ELF-1 (cell line): ENCODE measurements at regions not wholly inside any gene's neighbourhood (a gene's known extent, or its start where the extent isn't known, plus 50 kb on each side); places are given as distances from the start of the nearest gene placed in this dataset.
"Not testable (repeated sequence)": the region's sequence is repeated elsewhere in the genome, so short reads cannot be mapped to it uniquely, and the experiment has no call there.

Source experiments
- DNase-seq: peaks from one replicate; pipeline ENCODE4 v3.0.0-alpha.2; 2016; ENCODE audit warnings: low read depth, low spot score

DNA sequence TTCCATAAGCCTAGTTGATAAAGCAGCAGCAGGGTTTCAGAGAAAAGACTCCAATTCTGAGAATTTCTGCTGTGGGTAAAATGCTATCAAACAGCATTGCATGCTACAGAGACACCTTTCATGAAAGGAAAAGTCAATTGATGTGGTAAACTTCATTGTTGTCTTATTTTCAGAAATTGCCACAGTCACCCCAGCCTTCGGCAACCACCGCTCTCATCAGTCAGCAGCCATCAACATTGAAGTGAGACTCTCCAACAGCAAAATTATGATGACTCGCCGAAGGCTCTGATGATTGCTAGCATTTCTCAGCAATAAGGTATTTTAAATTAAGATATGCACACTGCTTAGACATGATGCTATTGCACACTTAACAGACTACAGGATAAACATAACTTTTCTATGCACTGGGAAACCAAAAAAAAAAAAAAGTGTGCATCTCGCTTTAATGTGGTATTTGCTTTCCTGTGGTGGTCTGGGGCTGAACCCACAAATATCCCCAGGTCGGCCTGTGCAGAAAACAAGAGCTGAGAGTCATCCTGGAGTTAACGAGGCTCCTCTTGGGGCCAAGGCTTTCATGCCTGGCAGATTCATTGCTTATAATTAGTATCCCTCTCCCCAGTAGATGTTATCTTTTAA is 192.1 kb downstream of the CTTN start:
- DNase-seq, result no peak

DNA sequence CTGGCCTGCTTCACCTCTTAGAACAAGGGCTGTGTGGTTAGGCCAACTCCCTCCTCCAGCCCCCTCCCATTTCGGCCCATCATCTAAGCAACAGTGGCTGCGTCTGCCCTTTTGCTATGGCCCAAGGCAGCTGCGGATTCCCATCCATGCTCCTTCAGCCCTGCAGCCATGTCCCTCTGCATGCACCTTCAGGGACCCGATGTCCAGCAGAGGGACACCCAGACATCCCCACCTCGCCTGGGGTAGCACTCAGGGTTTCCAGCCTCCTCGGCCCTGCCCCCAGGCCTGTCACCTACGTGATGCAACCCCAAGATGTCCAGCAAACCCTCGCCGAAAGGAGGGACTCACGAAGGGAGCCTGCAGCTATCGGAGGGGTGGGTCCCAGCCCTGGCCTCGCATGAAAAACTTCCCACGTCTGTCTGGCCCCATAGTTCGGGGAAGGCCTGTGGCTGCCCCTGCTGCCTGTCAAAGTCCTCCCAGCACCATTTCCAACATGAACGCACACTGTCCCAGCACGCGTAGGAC is 194.4 kb downstream of the CTTN start:
- no peak for DNase-seq

DNA sequence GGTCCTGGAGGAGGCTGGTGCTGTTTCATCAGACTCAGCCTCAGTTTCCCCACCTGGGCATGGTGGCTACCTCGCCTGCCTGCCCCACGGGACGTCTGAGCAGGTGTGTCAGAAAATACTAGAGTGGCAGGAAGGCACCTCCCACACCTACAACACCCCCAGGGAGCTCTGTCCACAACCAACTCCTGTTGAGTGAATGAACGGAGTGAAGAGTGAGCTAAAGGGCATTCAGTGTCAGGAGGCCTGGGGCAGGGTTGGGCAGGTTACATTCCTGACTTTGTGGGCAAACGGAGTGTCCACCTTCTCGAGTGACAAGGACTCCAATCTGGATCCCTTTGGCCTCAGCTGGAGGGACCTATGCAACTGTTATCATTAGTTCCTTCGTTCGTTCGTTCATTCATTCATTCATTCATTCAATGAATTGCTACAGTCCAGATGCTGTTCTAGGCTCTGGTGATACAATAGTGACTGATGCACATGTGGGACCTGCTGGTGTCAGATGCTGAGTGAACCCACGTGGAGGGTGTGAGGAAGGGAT is 195.2 kb downstream of the CTTN start:
- no peak for DNase-seq

DNA sequence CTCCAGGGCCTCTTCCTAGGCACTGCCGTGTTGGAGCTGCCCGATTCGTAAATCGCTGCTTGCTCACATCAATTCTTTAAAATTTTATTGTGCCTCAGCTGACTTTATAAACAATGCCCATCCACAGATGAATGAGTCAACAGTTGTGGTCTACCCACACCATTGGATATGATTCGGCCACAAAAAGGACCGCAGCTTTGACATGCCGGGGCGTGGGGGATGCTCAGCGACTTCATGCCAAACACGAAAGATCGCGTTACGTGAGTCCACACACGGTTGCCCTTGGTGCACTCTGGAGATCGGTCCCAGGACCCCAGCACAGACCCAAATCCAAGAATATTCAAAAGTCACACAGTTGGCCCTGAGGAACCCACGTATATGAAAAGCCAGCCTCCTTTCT is 195.7 kb downstream of the CTTN start:
- DNase-seq, result no peak

DNA sequence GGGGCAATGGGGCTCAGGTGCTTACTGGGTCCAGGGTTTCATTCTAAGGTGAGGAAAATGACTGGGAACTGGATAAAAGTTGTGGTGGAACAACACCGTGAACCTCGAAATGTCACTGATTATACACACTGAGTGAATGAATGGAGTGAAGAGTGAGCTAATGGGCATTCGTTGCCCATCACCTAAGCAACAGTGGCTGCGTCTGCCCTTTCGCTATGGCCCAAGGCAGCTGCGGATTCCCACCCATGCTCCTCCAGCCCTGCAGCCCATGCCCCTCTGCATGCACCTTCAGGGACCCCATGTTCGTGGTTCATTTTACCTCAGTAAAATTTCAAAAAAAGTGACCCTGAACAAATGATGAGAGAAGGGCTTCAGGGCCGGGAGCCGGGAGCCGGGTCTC is 196.3 kb downstream of the CTTN start:
- DNase-seq, result no peak

DNA sequence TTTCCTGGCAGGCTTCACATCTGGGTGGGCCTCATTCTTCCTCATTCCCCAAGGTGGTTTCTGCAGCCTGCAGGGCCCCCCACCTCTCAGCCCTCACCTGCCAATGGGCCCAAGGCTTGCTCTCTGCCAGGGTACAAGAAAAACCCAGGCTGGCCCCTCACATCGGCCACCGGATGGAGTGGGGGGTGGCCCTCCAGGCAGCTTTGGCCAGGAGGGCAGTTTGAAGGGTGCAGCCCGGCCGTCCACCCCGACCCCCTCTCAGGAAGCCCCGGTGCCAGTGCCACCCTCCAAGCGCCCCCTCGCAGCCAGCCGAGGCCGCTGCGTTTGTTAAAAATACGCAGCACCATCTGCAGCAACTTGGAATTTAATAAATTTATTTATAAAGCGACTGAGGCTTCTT is 196.7 kb downstream of the CTTN start:
- no peak for DNase-seq

DNA sequence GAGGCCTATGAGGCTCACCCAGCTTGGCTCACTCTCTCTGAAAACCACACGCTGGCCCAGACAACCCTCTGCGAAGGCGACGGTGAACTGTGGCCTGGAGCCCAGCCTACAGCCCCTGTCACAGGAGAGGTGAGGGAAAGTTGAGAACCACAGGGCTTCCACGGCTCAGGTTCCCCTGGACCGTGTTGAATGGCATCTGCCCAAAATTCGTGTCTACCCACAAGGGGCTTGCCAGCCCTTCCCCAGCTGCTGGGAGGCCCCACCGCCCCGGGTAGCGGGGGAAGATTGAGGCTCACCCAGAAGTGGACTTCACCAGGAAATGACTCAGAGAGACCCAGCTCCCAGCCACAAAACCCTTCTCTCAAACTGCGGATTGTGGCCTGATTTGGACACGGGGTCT is 197.1 kb downstream of the CTTN start:
- no peak for DNase-seq

DNA sequence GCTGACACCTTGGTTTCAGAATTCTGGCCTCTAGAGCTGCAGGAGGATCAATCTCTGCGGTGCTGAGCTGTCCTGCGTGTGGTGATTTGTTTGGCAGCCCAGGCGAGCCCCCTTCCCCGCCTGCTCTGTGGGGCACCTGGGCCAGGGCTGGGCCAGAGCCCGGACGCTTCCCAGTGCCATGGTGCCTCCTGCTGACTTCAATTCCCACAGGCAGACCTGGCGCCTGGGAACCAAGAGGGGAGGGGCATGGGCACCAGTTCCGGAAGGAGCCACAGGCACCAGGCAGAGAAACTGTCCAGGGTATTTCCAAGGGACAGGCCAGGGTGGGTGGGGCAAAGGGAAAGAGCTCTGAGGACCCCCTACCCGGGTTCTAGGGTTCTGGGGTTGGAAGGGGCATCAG is 197.8 kb downstream of the CTTN start:
- no peak for DNase-seq

DNA sequence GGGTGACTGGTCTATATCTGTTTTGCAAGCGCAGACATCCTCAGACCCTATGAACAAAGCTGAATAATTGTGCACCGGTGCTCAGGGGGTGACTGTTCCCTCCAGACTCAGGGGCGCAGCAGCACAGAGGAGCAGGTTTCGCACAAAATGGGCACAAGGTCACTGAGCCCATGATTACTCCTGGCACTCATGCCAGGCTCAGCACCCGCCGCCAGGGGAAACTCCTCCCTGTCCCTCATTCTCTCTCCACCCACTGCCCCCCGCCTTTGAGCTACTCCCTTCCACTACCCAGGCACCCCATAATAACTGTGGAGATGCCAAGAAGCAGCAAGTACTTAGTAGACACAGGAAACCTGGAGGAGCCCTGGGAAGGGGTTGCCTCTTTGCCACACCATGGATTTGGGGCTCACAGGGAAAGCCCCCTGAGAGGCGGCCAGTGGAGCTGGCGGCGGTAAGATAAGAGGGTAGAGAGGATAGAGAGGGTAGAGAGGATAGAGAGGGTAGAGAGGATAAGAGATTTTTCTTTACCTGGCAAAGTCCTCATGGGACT is 198.8 kb downstream of the CTTN start:
- DNase-seq, result no peak

DNA sequence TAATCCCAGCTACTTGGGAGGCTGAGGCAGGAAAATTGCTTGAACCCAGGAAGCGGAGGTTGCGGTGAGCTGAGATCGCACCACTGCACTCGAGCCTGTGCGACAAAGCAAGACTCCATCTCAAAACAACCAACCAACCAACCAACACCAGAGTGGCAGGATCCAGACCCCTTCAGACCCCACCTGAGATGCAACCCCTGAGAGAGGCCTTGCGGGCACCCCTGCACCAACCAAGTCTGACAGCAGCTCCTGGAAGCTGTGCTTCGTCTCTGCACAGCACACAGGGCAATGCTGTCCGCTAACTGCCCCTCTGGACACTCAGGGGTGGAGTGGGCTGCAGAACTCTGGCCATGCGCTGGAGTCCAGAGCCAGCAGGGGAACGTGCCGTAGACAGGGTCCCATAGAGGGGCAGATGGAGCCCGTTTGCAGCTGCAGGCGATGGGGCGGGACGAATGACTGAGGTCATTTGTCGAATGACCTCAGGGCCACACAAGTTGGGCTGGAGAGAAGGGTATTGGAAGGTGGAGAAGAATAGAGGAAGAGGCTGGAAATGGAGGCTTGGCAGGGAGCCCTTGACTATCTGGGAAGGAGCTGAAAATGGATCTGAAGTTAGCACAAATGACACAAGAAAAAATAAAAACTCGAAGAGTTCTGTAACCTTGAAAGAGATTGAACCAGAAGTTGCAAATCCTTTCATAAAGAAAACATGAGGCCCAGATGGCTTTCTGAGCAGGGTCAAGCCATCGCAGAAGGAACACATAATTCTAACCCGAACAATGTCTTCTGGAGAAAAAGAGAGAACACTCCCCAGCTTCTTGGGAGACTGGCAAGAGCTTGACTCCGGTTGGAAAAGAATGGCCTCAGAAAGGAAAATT is 199.7 kb downstream of the CTTN start:
- DNase-seq, result no peak

DNA sequence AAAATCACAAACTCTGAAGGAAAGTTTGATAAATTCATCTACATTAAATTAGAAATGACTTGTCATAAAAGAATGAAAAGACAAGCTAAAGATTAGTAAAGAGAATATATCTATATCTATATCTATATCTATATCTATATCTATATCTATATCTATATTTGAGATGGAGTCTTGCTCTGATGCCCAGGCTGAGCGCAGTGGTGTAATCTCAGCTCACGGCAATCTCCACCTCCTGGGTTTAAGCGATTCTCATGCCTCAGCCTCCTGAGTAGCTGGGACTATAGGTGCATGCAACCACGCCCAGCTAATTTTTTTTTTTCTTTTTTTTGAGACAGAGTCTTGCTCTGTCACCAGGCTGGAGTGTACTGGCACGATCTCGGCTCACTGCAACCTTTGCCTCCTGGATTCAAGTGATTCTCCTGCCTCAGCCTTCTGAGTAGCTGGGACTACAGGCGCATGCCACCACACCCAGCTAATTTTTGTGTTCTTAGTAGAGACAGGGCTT is 202.6 kb downstream of the CTTN start:
- DNase-seq, result not testable (repeated sequence)

DNA sequence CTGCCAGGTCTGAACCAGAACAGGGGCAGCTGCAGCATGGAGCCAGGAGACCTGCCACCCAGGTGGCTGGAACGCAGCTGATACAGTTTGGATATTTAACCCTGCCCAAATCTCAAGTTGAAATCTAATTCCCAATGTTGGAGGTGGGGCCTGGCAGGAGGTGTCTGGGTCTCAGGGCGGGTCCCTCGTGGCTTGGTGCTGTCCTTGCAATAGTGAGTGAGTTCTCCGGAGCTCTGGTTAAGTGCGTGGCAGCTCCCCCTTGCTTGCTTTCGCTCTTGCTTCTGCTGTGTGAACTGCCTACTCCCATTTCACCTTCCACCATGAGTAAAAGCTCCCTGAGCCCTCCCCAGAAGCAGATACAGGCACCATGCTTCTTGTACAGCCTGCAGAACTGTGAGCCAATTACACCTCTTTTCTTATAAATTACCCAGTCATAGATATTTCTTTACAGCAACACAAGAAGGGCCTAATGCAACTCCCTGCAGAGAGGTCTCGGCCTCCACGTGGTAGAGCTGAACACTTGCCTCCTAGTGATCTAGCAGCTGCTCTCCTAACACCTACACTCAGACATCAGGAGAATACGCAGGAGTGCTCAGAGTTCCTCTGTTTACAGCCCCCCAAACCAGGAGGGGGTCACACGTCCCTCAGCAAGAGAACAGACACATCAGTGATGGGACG is 203.7 kb downstream of the CTTN start:
- no peak for DNase-seq

DNA sequence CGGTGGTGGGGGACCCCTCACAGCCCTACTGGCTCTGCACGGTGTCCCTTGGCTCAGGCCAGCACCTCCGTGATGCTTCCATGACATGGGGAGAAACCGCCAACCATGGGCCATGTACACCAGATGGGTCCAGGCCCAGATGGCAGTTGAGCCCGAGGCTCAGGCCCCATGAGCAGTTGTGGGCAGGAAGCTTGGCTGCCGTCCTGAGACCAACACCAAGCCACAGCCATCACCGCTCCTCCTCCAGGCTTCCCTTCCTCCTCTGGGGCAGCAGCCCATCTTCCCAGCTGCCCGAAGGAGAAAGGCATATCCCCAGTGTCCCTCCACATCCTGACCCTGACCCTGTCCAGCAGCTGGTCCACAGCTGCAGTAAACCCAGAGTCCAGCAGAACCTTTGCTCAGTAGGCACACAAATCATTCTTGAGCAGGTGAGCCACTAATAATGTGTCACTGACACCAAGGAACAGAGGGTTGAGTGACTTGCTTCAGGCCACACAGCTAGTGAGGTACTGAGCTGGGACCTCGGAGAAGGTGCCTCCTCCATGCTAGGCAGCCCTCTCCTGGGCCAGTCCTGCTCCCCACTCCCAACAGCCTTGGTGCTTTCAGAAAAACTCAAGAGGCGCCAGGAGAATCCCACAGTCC is 204.9 kb downstream of the CTTN start:
- no peak for DNase-seq

DNA sequence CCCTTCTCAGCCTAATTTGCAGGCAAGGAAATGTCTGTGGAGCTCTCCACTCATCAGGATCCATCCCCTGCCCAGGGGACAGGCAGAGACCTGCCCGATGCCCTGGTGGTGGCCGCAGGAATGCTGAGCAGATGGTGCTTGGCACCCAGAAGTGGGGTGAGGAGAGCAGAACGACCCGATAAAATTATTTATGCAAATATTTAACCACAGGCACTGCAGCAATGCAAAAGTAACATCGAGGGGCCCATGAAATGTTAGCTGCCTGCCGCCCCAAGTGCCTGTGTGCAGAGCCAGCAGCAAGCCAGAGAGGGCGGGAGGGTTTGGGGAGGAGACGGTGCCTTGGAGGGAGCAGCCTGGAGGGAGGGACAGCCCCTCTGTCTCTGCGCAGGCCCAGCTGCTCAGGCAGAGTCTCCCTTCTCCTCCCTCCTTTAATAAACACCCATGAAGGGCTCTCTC is 205.5 kb downstream of the CTTN start:
- DNase-seq, result no peak

DNA sequence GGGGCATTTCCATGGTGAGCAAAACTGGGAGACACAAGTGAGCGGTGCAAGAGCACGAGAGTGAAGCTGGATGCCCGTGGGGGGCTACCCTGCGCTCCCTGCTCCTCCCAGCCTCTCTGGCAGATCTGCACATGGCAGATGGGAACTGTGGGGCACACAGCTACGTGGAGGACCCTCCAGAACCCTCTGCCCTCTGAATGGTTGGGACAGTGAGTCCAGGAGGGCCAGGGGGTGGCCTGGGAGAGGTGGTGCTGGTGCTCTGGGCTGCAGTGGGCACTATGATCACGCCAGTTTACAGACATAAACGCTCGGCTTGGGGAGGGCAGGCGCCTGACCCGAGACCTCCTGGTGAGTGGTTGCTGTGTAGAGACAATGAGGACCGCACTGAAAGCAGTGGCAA is 205.9 kb downstream of the CTTN start:
- no peak for DNase-seq

DNA sequence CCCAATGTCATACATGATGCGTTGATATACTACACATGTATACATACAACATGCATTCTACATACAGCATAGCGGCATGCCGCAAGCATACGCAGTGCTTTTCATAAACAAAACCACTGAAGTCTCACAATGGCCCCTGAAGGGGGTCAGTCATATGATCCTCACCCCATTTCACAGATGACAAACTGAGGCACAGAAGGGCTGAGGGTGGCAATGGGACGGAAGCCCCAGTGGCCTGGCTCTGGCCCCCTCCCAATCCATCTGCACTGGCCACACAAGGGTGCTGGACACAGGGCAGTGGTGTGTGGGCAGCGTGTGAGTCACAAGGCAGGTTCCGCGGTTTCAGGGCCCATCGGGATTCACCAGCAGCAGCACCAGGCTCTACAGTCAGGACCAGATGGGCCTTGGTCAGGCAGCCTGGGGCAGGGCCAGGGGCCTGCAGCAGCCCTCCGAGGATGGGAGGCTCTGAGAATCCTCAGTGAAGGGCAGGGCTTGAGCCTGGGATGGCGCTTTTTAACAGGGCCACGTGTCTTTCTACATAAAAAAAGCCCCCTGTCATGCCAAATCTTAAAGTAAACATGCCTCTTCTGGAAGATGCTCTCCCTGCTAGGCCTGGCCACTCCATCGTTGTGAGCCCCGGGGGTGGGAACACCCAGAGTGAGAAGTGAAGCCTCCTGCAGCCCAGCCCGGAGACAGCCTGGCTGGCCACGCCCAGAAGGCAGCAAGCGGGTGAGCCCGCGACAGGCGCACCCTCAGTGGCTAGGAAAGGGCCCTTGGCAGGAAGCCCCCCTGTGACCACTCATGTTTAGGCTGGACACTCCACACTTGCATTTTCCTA is 206.5 kb downstream of the CTTN start:
- DNase-seq, result peak; percentile 78

DNA sequence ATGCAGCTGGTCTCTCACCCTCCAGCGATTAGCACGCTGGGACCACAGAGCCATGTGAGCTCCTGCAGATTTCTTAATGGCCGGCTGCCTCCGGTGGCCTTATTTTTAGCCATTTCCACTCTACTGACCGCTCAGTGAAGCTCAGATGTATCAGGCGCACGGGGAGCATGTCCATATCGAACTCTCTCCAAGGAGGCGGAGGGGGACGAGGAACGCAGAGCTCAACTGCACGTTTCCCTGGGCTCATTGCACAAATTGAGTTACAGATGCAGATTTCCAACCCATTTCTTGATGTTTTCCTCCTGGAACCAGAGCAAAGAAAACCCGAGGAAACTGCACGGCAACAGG is 207.1 kb downstream of the CTTN start:
- no peak for DNase-seq

DNA sequence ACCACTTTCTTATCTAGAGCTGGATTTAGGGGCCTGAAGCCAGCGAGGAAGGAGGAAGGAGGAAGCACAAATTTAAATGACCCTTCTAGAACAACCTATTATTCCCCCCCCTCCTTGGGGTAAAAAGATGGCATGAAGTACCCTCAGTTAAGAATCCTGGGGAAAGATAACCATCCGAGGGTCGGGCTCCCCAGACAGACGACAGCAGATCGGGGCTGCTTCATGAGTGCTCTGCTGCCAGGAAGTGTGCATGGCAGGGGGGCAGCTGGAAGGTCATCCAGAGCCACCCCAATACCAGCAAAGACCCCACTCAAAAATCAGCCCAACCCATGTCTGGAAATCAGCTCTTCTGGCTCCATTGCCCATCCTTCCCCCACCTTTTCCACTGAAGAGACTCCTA is 207.5 kb downstream of the CTTN start:
- DNase-seq, result no peak

DNA sequence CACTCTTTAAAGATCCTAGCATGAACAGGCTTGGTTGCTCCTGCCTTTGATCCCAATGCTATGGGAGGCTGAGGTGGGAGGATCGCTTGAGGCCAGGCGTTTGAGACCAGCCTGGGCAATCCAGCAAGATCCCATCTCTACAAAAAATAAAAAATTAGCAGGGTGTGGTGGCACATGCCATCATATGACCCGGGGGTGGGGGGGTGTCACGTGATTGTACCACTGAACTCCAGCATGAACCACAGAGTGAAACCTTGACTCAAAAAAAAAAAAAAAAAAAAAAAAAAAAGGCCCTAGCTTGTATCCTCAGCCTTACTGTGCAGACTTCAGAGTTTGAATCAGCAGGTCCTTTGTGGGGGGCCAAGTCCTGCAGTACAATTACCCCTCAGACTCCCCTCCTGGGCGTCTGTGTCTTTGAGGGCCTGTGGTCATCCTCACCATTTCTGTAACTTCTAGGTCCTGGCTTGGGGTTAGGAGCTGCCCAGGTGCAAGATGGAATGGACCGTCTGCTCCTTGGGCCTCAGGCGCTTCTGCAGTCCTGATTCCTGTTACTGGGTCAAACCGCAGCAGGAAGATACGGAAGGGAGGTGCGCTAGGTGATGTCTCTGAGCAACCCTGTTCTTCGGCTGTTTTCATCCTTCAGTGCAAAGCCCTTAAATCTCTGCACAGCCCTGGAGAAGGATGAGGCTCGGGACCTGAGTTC is 208.1 kb downstream of the CTTN start:
- DNase-seq, result no peak

DNA sequence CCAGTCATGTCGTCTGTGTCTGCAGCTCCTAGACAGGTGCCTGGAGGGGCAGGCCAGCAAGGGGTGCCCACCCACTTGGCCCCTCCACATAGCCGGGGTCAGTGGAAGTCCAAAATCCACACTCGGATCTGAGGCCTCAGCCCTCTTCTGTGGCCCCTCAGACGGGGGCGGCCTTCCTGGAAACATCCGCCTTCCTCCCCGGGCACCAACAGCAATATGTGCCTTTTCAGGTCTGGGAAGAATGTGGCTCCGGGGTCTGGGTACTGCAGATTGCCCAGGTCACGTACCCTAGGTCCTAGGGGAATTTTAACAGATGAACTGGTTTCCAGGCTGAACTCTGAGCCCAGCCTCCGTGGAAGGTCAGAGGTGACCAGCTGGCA is 208.6 kb downstream of the CTTN start:
- DNase-seq, result no peak
